ENCODE measurements at regions not wholly inside any gene's neighbourhood (a gene's known extent, or its start where the extent isn't known, plus 50 kb on each side); places are given as distances from the start of the nearest gene placed in this dataset.

DNA sequence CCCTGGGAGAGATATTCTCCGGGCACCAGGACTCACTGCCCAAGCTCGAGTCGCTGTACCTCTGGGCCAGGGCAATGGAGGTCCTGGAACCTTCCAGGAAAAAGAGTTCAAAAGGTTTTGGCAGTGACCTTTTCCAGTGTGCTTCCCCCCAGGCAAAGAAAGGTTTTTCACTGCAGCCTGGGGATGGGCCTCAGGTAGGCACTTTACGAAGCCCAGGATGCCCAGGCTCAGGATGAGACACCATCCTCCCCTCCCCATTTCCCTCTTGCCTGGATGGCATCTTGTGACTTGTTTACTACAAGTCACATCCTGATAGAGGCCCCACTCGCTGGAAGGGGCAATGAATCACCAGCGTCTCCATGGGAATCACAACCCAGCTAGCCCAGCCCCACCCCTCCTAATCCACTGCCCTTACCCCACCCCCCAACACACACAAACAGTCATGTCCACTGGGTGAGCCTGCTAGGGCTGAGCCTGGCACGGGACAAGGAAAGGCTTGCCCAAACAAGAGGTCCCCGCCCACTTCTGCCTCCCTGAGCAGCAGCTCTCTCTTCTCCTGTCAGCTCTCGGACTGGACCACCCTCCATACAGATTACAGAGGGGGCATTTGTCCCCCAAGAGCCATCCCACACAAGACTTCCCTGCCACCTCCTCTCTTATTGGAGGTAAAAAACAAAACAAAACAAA lies 93.8 kb upstream of the SMNDC1 start:
- peak; percentile 99 for DNase-seq (ENCODE audit: low read depth)

DNA sequence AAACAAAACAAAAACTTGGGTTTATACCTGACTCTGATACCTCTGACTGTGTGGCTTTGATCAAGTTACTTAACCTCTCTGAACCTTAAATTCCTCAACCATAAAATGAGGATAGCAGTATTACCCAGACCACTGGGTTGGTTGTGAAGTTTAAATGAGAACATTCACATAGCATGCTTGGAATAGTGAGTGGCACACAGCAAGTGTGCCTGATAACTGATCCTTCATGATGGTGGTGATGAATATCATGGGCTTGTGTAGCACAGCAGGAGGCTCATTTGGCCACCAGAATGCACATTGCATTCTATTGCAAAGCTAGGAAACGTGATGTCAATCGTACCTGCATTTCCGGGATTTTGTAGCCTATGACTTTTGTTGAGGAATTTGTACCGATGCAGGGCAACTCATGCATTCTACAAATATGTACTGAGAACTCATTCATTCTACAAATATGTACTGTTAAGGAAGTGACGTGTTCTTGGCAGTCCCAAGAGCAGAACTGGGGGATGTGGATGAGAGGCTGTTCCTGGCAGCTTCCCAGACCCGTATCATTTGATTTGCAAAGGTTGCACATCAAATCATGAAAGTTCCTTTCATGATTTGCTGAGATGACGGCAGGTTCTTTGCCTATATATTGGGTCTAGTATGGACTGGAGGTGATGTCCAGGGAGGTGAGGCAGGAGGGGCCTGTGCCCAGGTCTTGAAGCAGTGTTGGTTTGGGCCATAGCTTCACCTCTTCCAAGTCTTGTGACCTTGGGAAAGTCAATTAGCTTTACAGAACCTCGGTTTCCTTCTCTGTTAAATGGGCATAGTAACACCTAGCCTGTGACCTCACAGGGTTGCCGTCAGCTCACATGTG lies 94.6 kb upstream of the SMNDC1 start:
- peak; percentile 99 for DNase-seq (ENCODE audit: low read depth)

GRCh38 chr10:110399965-110400933 lies 95.5 kb upstream of the SMNDC1 start:
- peak; percentile 31 for DNase-seq (ENCODE audit: low read depth)

DNA sequence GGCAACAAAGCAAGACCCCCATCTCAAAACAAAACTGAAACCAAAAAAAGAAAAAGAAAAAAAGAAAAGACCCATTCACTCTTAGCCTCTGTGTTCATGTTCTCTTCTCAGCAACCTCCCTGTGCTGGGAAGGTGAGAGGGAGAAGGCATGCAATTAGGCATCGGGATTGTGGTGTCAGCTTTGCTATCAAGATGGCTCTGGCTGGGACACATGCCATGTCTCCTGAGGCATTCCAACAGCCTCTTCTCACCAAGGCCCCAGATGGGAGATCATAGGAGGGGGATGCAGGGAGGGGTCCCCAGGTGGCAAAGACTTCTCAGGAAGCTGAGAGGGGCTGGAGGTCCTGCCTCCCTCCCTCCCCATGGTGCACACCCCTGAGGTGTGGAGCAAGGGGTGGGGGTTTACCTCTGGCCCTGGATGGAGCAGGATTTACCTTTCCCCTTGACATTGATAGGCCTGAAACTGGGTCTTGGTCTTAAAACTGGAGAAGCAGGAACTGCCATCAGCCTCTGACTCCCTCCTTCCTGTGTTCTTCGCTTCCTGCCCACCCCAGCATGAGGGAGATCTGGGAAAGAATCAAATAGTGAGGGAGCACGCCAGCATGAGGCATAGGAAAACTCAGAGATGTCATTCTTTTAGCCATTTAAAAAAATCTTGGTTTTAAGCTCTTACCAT lies 96.2 kb upstream of the DUSP5 start:
- DNase-seq (ENCODE audit: low read depth), result peak; percentile 29

DNA sequence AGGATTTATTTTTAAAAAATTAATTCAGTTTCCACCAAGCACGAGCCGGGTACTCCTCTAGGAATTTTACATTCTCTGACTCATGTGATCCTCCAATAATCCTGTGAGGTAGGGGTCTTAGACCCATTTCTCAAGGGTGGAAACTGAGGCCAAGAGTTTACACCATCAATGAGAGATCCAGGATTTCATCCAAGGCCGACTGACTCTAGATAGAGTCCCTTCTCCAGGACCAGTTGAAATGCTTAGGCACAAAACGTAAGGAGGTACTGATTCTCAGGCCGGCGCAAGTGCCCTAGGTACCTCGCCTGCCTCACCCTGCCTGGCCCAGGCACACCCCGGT lies 95.7 kb upstream of the DUSP5 start:
- DNase-seq (ENCODE audit: low read depth), result no peak

DNA sequence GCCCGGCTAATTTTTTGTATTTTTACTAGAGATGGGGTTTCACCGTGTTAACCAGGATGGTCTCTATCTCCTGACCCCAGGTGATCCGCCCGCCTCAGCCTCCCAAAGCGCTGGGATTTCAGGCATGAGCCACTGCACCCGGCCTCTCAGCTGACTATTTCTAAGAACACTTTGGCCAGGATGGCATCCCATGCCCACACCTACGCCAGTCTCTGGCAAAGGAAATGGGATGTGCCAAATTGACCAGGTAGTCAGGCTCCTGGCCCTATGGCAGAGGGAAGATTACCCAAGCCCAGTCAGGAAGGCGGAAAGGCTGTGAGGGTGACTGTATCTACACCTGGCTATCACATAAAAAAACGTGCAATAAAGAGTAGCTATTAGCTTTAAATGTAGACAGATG lies 94.1 kb upstream of the DUSP5 start:
- DNase-seq (ENCODE audit: low read depth), result no peak

DNA sequence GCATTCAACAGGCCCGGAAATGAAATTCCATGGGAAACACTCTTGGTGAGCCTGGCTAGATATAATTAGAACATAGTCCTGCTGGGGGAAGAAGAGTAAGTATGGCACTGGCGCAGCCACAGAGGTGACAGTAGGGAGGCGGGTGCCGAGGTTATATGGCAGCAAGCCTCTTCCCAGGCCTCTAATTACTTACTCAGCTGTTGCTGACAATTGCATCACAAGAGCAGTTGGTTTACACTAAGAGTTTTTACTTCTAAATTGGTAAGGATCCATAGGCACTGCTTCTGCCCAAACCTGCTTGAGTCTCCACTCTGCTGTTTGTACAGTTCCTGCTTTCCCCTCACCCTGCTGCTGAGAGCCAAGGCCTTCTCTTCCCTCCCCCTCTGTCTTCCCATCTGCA lies 93.3 kb upstream of the DUSP5 start:
- DNase-seq (ENCODE audit: low read depth), result peak; percentile 50

DNA sequence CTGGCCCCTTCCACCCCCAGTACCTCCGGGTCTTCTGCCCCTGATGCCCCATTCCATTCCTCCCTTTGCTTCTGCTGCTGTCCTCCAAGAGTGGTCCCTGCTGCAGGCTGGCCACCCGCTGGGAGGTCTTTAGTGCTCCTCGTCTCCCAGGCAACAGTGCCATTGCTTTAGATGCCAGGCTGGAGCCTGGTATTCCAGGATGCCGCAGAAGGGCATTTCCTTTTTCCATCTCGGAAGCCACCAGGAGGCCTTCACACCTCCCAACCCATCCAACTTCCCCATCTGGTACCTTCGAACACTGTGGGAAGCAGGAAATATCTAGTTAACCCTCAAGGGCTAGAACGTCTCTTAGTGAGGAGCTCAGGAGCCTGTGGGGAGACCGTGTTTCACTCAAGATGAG lies 92.9 kb upstream of the DUSP5 start:
- no peak for DNase-seq (ENCODE audit: low read depth)

- no peak for DNase-seq (ENCODE audit: low read depth)
These were observed 92.3 kb upstream of the DUSP5 start for GRCh38 chr10:110405380-110405779.

DNA sequence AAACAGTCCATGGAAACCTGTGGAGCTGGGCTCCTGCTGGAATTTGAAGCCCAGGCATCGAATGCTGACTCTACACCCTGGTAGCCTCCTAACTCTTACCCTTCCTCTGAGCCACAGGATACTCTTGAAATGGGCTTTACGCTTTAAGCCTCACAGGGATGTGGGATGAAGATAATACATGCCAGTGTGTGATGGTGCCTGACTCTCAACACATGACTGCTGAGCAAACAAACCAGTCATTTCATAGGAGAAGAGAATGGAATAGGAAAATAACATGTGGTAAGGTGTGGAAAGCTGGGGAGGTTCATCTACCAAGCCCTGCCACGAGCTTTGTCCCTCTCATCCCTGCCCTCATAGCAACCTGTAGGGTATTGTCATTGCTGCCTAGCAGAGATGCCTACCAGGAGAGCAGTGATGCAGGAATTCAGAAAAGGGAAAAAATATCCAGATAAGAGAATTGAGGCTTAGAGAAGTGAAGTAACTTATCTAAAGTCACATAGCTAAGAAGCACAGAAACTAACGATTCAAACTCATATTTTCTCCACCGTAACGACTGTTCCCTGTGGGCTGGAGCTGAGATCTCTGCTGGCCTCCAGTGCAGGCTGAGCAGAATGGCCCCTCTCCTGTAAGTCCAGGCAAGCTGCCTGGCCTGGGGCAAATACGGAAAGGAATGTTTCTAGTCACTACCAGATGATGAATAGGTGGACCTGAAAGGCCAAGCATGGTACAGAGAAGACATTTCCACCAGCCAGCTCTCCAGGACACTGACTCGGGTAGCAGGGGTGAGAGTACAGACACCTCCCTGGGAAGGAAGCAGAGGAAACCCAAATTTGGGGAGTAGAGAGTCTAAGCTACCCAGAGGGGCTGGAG lies 90.2 kb upstream of the DUSP5 start:
- peak; percentile 67 for DNase-seq (ENCODE audit: low read depth)

GRCh38 chr10:110408203-110408871 lies 89.4 kb upstream of the DUSP5 start:
- peak; percentile 68 for DNase-seq (ENCODE audit: low read depth)

GRCh38 chr10:110408943-110409342 lies 88.8 kb upstream of the DUSP5 start:
- DNase-seq (ENCODE audit: low read depth), result no peak

DNA sequence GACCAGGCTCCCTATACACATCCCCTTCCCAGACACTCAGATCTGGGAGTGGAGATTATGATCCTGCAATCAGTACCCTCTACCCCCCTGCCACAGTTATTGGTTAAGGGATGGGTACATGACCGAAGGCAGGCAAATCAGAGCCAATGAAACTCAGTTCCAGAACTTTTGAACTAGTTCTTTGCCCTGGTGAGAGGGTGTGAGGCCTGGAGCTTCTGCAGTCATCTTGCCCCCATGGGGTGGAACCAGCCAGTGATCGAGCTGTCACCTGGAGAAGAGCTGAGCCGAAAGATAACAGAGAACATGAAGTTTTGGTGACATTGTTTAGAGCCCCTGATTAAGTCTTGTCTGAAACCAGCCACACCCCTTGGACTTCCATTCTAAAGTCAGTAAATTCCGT lies 88.2 kb upstream of the DUSP5 start:
- no peak for DNase-seq (ENCODE audit: low read depth)

- DNase-seq (ENCODE audit: low read depth), result no peak
These were observed 87.8 kb upstream of the DUSP5 start for GRCh38 chr10:110409926-110410325.

- DNase-seq (ENCODE audit: low read depth), result peak; percentile 99
These were observed 87.2 kb upstream of the DUSP5 start for GRCh38 chr10:110410329-110411046.

- DNase-seq (ENCODE audit: low read depth), result peak; percentile 87
These were observed 86.7 kb upstream of the DUSP5 start for GRCh38 chr10:110411047-110411410.

DNA sequence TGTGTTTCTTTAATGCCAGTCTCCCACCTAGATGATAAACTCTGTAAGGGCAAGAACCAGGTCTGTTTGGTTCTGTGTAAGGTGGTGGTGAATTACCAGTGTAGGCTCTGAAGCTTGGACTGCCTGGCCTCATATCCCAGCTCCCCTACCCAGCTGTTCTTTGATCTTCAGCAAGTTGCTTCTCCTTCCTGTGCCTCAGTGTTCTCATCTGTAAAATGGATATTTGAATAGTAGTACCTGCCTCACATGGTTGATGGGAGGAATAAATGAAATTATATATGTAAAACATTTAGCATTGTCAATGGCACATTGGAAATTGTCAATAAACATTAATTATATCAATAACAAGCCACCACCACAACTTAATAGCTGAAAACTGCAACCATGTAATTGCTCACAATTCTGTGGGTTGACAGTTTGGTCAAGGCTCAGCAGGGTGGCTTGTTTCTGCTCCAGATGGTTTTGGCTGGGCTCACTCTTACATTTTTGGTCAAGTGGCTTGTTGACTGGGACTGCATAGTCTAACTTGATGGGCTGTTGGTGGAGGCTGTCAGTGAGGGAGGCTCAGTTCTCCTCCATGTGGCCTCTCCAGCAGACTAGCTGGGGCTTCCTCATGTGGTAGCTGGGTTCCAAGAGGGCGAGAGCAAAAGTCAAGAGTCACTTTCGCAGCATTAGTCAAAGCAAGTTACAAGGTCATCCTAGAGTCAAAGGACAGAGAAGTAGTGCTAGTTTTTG lies 84.5 kb upstream of the DUSP5 start:
- DNase-seq (ENCODE audit: low read depth), result peak; percentile 63

GRCh38 chr10:110413903-110414547 lies 83.7 kb upstream of the DUSP5 start:
- peak; percentile 57 for DNase-seq (ENCODE audit: low read depth)
